GM19452 (cell line): ENCODE measurements at regions not wholly inside any gene's neighbourhood (a gene's known extent, or its start where the extent isn't known, plus 50 kb on each side); places are given as distances from the start of the nearest gene placed in this dataset.
"Not testable (repeated sequence)": the region's sequence is repeated elsewhere in the genome, so short reads cannot be mapped to it uniquely, and the experiment has no call there.

Experiments used
- ATAC-seq: cut with Tn5 transposase; IDR thresholded peaks from one replicate; pipeline ENCODE4 v1.9.1; 2021; ENCODE audit not compliant: unreplicated experiment

DNA sequence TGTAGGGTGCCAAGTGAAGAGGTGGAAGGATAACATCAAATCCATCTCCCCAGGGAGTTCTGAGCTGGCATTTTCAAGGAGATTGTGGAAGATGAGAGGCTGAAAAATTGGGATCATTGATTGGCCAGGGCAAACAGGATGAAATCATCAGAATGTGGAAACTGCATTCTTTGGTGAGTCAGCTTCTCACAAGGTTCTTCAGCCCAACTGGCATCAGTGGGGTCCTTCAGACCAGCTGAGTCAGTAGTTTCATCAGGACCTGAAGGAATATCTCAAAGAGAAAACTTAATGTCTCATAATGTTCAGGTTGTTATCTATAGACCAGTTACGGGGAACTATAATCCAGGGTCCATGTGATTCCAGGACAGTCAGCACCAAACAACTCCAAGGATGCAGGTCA is 195.8 kb downstream of the HAO1 start:
- no peak for ATAC-seq

DNA sequence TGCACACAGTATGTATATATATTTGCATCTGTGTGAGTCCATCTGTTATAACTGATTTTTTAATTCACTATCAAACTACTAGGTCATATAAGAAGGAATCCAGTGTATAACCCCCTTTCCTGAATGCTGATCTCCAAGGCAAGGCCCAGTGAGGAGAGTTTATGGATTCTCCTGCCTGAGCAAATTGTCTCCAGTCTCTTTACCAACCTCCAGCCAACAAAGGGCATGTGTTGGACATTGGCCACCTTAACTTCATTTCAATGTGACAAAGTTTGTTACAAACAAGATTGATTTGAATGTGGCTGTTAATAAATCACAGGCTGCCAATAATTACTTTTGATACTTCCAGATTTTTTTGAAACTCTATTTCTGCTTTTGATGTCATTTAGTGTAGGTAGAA is 191.6 kb downstream of the HAO1 start:
- no peak for ATAC-seq

GRCh38 chr20:7754102-7754501 is 186.2 kb downstream of the HAO1 start:
- ATAC-seq, result no peak

- ATAC-seq, result no peak
Observed at GRCh38 chr20:7758406-7758805, 181.9 kb downstream of the HAO1 start.

GRCh38 chr20:7760247-7761031 is 179.8 kb downstream of the HAO1 start:
- no peak for ATAC-seq

DNA sequence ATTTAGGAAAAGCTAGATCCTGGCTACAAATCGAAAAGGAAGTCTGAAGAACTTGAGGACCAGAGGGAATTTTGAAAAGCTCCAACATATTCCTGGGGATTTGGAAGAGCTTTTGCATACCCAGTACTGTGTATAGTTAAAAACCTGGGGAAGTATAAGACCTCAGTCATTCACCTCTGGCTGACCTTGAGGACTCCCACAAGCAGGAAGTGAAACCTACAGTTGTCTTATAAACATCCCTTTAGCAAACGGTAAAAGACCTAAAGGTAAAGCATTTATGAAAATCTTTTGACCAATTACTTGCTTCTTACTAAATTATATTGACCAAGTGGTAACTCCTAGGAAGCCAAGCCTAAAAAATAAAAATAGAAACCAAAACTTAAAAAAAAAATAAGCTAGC is 175.0 kb downstream of the HAO1 start:
- peak; percentile 89 for ATAC-seq

GRCh38 chr20:7770046-7770445 is 170.2 kb downstream of the HAO1 start:
- no peak for ATAC-seq

- peak; percentile 99 for ATAC-seq
Observed at GRCh38 chr20:7770578-7770977, 169.7 kb downstream of the HAO1 start.

DNA sequence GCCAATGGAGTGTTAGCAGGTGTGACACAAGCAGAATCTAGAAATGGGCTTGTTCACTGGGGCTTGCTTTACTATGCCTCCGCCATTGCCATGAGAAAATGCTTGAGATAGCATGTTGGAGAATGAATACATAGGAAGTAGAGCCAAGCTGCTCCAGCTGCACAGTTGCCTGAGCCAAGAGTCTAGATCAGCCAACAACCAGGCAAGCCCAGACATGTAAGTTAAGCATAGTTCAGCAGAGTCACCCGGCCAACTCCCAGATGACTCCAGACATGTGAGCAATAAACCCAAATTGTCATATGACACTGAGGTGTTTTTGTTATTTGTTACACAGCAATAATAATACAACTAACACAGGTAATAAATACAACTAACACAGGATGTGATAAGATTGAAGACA is 167.9 kb downstream of the HAO1 start:
- no peak for ATAC-seq

GRCh38 chr20:7773511-7773910 is 166.7 kb downstream of the HAO1 start:
- no peak for ATAC-seq

DNA sequence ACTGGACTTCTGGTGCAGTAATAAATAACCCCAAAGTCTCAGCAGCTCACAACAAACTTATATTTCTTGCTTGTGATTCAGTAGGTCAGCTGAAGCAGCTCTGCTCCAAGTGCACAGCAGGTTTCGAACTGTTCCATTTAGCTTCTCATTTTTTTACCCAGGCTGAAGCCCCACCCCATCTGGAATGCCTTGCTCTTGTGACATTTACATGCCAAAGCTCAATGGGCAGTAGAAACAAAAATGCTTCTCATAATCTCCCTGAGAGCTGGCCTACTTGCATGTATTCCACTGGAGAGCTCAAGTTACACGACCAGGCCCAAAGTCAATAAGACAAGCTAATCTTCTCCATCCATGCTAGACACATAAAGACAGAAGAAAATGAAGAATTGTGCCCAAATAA is 165.2 kb downstream of the HAO1 start:
- ATAC-seq, result no peak

GRCh38 chr20:7776148-7776547 is 164.1 kb downstream of the HAO1 start:
- ATAC-seq, result no peak

GRCh38 chr20:7790189-7790588 is 150.1 kb downstream of the HAO1 start:
- ATAC-seq, result no peak

DNA sequence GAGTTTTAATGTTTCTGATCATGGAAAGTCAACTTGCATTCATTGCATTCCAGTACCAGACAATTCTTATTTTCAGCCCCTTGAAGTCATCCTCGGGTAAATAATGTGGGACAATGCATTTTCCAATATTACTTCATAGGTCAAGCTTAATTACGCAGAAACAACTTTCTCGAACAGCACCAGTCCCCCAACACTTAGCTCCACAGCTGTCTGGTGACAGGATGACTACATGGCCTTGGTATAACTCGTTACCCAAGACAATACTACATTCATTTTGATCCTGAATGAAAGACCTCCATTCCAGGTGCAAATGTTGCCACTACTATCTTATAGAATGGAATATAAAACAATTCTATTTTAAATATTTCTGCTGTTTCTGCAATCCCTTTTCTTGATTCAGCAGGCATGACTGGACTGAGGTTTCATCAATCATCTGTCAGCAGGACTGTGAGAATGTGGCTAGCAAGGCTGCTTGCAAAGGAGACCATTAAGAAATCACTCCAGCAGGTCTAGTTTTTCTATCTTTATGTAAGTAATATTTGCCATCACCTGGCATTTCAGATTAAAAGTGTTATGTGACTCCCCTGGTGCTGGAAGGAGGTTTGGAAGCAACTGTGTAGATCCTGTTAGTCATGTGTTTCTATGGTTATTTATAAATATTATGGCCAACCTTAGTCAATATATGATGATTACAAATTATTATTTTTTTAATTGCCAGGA is 147.9 kb downstream of the HAO1 start:
- no peak for ATAC-seq

DNA sequence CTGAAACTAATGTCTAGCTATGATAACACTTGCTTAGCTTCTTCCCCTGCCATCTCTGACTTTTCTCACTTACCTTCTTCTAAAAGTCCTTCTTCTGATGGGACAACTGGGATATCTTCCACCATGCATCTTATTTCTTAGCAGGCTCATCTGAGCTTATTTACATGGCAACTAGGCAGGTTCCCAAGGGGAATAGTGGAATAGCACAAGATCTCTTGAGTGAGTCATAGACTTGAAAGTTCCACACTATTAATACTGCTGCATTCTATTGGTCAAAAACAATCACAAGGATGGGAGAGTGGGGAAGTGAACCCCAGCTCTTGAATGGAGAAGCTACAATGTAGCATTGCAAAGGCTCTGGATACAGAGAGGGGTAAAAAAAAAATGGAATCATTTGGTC is 142.1 kb downstream of the HAO1 start:
- ATAC-seq, result no peak

DNA sequence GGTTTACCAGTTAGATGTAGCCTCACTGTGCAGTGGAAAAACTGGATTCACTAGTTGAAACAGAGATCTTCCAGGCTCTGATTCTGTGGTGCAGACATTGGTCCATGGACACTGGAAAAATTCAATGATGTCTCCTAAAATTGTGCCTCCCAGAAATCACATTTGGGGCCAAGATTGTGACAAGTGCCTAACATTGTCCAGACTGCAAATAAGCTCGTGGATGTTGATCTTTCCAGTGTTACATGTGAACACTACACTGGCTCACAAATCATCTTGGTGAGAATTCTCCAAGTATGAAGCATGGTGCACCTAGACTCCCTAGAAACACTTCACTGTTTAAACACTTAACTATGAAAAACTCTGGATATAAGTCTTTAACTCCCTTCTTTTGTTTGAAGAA is 140.4 kb downstream of the HAO1 start:
- ATAC-seq, result no peak

DNA sequence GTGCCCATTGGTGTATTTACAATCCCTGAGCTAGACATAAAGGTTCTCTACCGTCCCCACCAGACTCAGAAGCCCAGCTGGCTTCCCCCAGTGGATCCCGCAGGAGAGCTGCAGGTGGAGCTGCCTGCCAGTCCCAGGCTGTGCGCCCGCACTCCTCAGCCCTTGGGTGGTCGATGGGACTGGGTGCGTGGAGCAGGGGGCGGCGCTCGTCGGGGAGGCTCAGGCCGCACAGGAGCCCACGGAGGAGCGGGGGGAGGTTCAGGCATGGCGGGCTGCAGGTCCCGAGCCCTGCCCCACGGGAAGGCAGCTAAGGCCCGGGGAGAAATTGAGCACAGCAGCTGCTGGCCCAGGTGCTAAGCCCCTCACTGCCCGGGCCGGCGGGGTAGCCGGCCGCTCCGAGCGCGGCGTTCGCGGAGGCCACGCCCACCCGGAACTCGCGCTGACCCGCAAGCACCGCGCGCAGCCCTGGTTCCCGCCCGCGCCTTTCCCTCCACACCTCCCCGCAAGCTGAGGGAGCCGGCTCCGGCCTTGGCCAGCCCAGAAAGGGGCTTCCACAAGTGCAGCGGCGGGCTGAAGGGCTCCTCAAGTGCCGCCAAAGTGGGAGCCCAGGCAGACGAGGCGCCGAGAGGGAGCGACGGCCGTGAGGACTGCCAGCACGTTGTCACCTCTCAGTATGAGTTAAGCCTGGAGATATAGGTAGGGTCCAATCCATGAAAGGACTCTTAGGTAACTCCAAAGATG is 136.7 kb downstream of the HAO1 start:
- not testable (repeated sequence) for ATAC-seq

DNA sequence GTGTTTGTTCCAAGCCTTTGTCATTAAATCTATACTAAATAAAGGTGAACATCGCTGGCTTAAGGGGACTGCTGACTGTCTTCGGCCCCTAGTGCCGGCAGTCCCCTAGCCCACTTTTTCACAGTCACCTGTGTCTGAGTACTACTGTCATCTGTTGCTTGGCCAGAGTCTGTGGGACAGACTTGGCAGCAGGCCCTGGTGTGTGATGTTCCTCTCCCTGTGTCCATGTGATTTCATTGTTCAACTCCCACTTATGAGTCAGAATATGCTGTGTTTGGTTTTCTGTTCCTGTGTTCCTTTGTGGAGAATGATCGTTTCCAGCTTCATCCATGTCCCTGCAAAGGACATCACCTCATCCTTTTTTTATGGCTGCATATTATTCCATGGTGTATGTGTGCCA is 133.4 kb downstream of the HAO1 start:
- ATAC-seq, result no peak

DNA sequence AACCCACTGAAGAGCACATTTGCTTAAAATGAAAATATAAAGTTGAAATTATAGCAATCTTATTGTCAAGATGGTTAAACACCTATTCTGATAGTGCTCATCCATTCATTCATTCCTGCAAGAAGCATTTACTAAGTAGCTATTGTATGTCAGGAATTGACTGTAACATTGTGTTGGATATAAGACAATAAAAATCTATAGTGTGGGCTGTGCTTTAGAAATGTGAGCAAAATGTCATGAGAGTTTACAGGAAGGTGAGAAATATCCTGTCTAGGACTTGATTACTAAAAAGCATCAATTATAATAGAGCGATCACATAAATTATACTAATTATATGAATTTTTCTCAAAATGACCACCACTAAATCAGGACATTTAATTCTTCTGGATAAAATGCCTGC is 123.0 kb downstream of the HAO1 start:
- no peak for ATAC-seq

DNA sequence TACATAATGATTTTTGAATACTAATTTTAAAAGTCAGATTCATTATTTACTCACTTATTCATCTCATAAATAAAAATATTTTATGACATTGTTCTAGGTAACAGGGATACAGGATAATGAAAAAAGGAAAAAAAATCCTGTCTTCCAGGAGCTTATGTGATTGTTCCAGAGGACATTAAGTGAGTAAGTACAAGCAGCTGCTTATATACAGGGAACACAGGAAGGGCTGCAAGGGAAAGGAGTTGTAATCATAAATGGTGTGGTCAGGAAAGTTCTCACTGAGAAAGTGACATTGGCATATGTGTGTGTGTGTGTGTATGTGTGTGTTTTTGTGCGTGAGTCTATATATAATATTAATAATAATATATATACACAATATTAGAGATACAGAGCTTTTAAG is 121.8 kb downstream of the HAO1 start:
- ATAC-seq, result no peak

GRCh38 chr20:7820897-7821296 is 119.4 kb downstream of the HAO1 start:
- no peak for ATAC-seq

- ATAC-seq, result no peak
Observed at GRCh38 chr20:7822772-7823171, 117.5 kb downstream of the HAO1 start.
